ENCODE measurements at regions not wholly inside any gene's neighbourhood (a gene's known extent, or its start where the extent isn't known, plus 50 kb on each side); places are given as distances from the start of the nearest gene placed in this dataset.

DNA sequence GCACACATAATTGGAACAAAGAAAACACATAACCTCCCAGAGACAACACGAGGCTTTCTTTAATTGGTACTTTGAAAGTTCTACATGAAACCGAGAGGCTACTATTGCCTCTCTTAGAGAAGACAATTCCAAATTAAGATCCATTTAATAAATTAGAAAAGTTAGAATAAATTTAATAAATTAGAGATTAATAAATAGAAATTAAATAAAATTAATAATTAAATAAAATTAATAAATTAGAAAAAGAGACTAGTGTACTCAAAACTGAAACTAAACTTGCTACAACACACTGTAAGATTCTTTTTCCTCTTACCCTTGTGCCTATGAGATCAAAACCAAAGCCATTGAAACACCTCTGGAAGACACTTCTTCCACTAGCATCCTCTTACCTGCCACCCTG lies 199.0 kb downstream of the URB2 start:
- H3K27me3 Mint-ChIP-seq: peaks cover 18% of the 10 kb centered on the region
- H3K36me3 Mint-ChIP-seq (ENCODE audit: insufficient read depth): no peaks in the 10 kb centered on the region
- TF ChIP-seq, protein P1, sequence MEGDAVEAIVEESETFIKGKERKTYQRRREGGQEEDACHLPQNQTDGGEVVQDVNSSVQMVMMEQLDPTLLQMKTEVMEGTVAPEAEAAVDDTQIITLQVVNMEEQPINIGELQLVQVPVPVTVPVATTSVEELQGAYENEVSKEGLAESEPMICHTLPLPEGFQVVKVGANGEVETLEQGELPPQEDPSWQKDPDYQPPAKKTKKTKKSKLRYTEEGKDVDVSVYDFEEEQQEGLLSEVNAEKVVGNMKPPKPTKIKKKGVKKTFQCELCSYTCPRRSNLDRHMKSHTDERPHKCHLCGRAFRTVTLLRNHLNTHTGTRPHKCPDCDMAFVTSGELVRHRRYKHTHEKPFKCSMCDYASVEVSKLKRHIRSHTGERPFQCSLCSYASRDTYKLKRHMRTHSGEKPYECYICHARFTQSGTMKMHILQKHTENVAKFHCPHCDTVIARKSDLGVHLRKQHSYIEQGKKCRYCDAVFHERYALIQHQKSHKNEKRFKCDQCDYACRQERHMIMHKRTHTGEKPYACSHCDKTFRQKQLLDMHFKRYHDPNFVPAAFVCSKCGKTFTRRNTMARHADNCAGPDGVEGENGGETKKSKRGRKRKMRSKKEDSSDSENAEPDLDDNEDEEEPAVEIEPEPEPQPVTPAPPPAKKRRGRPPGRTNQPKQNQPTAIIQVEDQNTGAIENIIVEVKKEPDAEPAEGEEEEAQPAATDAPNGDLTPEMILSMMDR (IDR thresholded peaks at IDR 0.05; ENCODE audit: unreplicated experiment): no peak
- H3K4me1 Mint-ChIP-seq (ENCODE audit: low read depth): no peaks in the 10 kb centered on the region
- no peak overlapping the region for H3K27ac Mint-ChIP-seq
- no peak overlapping the region for H3K4me3 Mint-ChIP-seq (ENCODE audit: low read depth)
- no peak for DNase-seq (ENCODE audit: low spot score, unreplicated experiment)
- no peaks in the 10 kb centered on the region for H3K9me3 Mint-ChIP-seq (ENCODE audit: low read depth)

DNA sequence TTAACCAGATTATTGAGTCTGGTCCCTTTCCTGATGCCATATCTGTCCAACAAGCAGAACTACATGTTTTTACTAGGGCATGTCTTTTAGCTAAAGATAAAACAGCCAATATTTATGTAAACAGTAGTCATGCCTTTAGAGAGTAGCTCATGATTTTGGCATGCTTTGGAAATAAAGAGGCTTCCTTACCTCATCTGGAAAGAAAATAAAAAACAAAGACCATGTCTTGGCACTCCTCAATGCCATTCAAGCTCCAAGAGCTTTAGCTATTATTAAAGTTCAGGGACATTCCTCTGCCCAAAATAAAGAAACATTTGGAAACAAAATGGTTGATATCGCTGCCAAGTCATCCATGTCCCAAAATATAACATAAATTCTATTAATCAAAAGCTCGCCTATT lies 202.4 kb downstream of the URB2 start:
- peaks cover 24% of the 10 kb centered on the region for H3K27me3 Mint-ChIP-seq
- peaks cover 4% of the 10 kb centered on the region for H3K9me3 Mint-ChIP-seq (ENCODE audit: low read depth)
- DNase-seq (ENCODE audit: low spot score, unreplicated experiment): no peak
- H3K36me3 Mint-ChIP-seq (ENCODE audit: insufficient read depth): no peaks in the 10 kb centered on the region
- no peak overlapping the region for H3K27ac Mint-ChIP-seq
- peaks cover 4% of the 10 kb centered on the region for H3K4me1 Mint-ChIP-seq (ENCODE audit: low read depth)
- no peak overlapping the region for H3K4me3 Mint-ChIP-seq (ENCODE audit: low read depth)
- TF ChIP-seq, protein P1 (IDR thresholded peaks at IDR 0.05; ENCODE audit: unreplicated experiment): no peak

DNA sequence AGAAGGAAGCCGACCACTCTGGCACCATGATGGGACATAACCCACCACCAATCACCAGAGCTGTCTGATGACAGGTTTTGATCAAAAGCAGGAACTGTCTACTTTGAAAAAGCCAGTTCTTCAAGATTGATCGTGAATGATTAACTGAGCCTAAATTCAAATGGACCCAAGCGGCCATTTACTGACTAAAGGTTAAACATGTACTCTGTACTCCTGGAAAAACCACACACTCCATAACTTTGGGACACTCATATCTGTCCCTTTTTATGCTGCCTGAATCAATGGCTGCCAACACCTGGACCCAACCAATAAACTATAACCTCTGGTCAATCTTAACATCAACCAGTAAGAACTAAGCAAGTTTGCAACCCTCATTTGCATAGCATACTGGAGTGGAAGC lies 206.6 kb downstream of the URB2 start:
- TF ChIP-seq, protein P1 (IDR thresholded peaks at IDR 0.05; ENCODE audit: unreplicated experiment): no peak
- Mint-ChIP-seq H3K36me3 (ENCODE audit: insufficient read depth) (no peaks in the 10 kb centered on the region), H3K27me3 (peaks cover 47% of the 10 kb centered on the region), H3K4me1 (ENCODE audit: low read depth) (peaks cover 5% of the 10 kb centered on the region), H3K9me3 (ENCODE audit: low read depth) (peaks cover 4% of the 10 kb centered on the region), H3K27ac (no peak overlapping the region), H3K4me3 (ENCODE audit: low read depth) (no peak overlapping the region)
- no peak for DNase-seq (ENCODE audit: low spot score, unreplicated experiment)

DNA sequence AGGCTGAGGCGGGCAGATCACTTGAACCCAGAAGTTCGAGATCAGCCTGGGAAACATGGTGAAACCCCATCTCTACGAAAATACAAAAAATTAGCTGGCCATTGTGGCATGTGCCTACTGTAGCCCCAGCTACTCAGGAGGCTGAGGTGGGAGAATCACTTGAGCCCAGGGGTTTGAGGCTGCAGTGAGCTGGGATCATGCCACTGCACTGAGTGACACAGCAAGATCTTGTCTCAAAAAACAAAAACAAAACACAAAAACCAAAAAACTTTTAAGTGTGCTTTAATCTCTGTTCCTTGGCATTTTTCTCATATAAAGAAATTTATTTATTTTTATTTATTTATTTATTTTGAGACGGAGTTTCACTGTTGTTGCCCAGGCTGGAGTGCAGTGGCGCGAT lies 208.2 kb downstream of the URB2 start:
- Mint-ChIP-seq H3K4me3 (ENCODE audit: low read depth) (no peak overlapping the region), H3K9me3 (ENCODE audit: low read depth) (peaks cover 4% of the 10 kb centered on the region), H3K27ac (no peak overlapping the region), H3K4me1 (ENCODE audit: low read depth) (peaks cover 5% of the 10 kb centered on the region), H3K36me3 (ENCODE audit: insufficient read depth) (no peaks in the 10 kb centered on the region), H3K27me3 (peaks cover 55% of the 10 kb centered on the region)
- DNase-seq (ENCODE audit: low spot score, unreplicated experiment): no peak
- TF ChIP-seq, protein P1 (IDR thresholded peaks at IDR 0.05; ENCODE audit: unreplicated experiment): no peak

DNA sequence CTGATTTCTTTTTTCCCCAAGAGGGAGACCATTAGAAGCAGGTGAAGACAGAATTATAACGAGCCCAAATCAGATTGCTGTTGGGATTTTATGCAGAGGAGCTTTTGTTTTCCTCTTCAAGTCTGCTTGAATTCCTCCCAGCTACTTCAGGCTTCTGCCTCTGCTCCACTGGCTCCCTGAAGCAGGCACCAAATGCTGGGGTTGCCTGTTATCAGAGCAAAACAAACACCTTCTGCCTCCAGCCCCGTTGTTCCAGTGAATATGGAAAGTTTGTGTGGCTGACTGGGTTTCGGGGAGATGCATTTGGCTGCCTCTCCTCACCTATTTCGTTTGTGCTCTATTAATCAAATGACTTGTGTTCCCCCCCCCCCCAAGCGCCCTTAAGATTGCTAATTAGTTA lies 209.2 kb downstream of the URB2 start:
- Mint-ChIP-seq H3K4me1 (ENCODE audit: low read depth) (peaks cover 5% of the 10 kb centered on the region), H3K27ac (no peak overlapping the region), H3K4me3 (ENCODE audit: low read depth) (no peak overlapping the region), H3K36me3 (ENCODE audit: insufficient read depth) (no peaks in the 10 kb centered on the region), H3K9me3 (ENCODE audit: low read depth) (peaks cover 4% of the 10 kb centered on the region), H3K27me3 (peaks cover 65% of the 10 kb centered on the region)
- TF ChIP-seq, protein P1 (IDR thresholded peaks at IDR 0.05; ENCODE audit: unreplicated experiment): no peak
- DNase-seq (ENCODE audit: low spot score, unreplicated experiment): no peak
